Stimulated activated CD8-positive, alpha-beta memory T cell treated with anti-CD3 and anti-CD28 coated beads, Interleukin-4, amount 100 ng/mL, for 48 hours (primary cell): ENCODE measurements at regions not wholly inside any gene's neighbourhood (a gene's known extent, or its start where the extent isn't known, plus 50 kb on each side); places are given as distances from the start of the nearest gene placed in this dataset.

Source experiments
- DNase-seq: peaks from one replicate; pipeline ENCODE4 v3.0.0-alpha.2; 2020

DNA sequence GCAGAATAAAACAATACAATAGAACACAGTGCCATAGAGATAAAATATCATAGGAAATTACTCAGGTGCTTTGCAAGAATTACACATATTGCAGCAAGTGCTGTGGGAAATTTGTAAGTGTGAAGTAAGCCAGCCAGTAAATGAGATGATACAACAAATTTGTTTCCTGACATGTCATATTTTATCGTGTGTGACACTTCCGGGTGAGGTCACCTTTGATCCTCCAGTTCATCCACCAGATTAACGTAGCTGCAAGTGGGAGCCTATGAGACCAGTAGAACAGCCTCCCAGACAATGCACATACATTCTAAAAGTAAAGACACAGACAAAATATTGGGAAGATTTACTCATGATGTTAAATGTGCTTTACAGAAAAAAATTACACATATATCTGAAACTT is 72.2 kb downstream of the PRDM9 start:
- no peak for DNase-seq

GRCh38 chr5:23583081-23583480 is 75.7 kb downstream of the PRDM9 start:
- DNase-seq, result no peak

DNA sequence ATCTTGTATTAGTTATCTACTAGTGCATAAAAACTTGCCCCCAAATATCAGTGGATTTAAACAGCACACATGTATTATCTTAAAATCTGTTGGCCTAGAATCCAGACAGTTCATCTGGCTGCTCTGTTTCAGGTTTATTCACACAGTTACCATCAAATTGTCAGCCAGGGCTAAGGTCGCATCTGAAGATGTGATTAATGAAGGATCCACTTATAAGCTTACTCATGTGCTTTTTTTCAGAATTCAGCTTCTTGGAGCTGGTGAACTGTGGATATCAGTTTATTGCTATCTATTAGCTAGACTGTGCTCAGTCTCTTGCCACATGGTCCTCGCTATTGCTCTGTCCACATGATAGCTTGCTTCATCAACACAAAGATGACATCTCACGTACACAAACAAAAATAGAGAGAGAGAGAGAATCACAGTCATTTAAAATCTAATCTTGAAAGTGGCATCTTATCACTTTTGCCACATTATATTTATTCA is 81.5 kb downstream of the PRDM9 start:
- DNase-seq, result no peak

DNA sequence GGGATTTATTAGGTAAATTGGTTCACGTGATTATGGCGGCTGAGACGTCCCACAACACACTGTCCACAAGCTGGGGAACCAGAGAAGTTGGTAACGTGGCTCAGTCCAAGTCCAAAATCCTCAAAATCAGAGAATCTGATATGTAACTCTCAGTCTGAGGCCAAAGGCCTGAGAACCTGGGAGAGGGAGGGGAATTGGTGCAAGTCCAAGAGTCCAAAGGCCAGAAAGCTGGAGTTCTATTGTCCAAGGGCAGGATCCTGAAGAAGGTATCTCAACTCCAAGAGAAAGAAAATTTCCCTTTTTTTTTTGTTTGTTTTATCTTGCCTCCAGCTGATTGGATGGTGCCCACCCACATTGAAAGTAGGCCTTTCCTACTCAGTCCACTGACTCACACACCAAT is 83.8 kb downstream of the PRDM9 start:
- no peak for DNase-seq

GRCh38 chr5:23606927-23607326 is 99.5 kb downstream of the PRDM9 start:
- DNase-seq, result no peak

- no peak for DNase-seq
These were observed 105.3 kb downstream of the PRDM9 start for GRCh38 chr5:23612701-23613100.

GRCh38 chr5:23613566-23613965 is 106.2 kb downstream of the PRDM9 start:
- no peak for DNase-seq

- DNase-seq, result no peak
These were observed 107.0 kb downstream of the PRDM9 start for GRCh38 chr5:23614422-23614821.

DNA sequence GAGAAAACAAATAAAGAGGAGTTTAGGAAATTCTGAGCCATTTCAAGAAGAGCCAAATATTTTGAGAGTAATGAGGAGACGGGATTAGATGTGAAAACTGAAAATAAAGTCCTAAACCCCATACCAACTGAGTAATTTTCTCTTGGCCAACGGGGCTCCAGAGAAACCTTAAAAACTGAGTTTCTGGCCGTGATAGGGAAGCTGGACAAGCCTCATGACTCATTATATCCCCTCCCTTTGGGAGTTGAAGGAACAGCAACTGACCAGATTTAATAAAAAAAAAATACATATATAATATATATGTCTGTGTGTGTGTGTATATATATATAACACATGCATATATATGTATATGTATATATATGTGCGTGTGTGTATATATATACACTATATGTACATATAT is 119.6 kb downstream of the PRDM9 start:
- DNase-seq, result no peak

DNA sequence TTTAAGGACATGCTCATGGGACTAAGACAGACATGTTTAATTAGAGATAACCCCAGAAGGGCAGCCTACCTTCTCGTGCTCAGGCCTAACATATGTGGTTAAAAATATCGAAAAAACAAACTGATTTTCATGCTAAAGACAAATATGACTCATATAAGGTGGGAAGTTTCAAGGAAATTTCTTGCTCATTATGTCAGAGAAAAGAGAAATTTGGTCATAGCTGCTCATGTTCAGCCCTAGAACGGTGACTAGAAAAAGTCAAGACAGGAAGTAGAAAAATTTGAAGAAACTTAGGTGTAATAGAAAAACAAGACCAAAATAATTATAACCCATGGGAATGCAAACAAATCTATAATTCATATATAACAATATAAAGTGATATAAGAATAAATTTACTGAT is 120.6 kb downstream of the PRDM9 start:
- no peak for DNase-seq

DNA sequence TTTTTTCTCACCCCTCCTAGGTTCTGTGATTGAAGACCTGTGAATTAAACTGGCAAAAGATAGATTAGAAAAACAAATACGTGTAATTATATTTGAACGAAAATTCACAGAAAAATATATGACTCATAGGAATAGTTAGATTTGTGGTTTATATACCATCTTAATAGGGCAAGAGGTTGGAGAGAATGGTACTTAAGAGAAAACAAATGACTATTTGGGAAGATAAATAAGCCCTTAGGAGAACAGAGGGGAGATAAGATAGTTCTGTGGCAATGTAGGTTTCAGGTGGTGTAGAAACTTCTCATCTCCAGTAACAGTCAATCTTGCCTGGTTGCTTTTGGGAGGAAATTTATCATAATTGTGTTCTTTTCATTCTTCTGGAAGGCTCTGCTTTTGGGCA is 122.0 kb downstream of the PRDM9 start:
- no peak for DNase-seq

GRCh38 chr5:23631302-23632045 is 124.1 kb downstream of the PRDM9 start:
- DNase-seq, result no peak

GRCh38 chr5:23635938-23636337 is 128.5 kb downstream of the PRDM9 start:
- no peak for DNase-seq

DNA sequence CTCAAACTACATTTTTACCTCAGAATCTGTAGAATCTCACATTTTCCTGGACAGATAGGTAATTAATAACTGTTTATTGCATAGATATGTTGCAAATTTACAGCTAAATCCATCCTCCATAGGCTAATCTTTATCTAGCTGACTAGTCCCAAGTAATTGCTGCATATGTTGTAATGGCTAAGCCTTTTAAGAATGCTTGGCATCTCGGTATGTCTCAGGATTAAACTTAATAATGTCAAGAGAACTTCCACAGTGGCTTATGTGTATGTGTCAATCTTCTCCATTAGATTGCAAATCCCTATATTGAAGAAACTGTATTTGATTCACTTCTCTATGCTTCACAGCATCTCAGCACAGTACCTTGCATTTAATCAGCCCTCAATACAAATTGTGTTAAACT is 131.9 kb downstream of the PRDM9 start:
- DNase-seq, result no peak

GRCh38 chr5:23648656-23649055 is 141.2 kb downstream of the PRDM9 start:
- DNase-seq, result no peak

GRCh38 chr5:23649594-23649993 is 142.2 kb downstream of the PRDM9 start:
- no peak for DNase-seq

- no peak for DNase-seq
These were observed 148.3 kb downstream of the PRDM9 start for GRCh38 chr5:23655674-23656073.

GRCh38 chr5:23675456-23675855 is 168.0 kb downstream of the PRDM9 start:
- DNase-seq, result no peak

- DNase-seq, result no peak
These were observed 170.6 kb downstream of the PRDM9 start for GRCh38 chr5:23677996-23678395.

DNA sequence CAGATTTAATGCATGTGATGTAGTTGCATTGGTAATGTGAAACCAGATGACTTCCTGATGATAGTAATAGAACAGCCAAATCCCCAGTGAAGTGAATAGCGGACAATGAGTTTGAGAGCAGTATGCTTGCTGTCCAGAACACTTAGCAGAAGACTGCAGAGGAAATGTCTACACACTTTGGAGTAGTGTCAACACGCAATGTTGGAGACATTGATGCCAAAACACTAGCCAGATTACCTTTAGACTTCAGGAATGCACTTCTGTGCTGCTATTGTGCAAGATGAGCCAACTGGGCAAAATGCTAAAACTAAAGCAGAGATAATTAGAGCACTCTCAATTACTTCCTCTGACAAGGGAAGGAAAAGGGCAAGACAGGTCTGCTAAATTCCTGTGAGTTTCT is 176.7 kb downstream of the PRDM9 start:
- DNase-seq, result no peak

- DNase-seq, result no peak
These were observed 196.8 kb downstream of the PRDM9 start for GRCh38 chr5:23703940-23704855.

DNA sequence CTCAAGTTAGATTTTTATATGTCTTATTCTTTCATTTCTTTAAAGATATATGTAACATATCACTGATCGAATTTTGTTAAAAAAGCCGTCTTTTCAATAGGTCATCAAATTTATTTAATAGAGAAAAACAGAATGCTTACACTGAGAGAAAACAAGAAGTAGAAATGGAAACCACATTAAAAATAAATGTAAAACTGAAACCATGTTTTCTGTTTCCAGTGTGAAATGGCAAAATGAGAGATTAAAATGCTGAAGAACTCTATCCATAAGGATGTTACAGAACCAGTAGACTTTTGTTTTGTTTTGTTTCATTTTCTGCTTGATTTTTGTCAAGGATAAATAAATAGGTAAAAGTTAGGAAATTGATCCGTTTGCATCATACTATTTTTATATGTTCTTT is 210.1 kb downstream of the PRDM9 start:
- no peak for DNase-seq

DNA sequence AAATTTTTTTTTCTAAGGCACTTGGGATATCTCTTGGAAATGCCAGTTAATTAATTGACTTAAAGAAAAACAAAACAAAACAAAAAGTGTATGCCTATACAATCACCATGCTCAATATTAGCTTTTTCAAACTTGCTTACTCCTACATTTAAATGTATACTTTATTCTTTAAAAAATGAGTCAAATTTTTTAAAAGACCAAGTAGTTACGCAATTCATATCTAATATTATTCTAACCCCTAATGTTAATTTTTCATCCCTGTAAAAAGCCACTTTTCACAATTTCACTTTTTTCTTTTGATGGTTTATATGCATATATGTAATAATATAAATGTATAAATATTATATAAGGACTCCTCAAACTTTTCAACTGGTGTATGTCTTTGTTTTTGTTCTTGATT is 211.2 kb downstream of the PRDM9 start:
- DNase-seq, result no peak

DNA sequence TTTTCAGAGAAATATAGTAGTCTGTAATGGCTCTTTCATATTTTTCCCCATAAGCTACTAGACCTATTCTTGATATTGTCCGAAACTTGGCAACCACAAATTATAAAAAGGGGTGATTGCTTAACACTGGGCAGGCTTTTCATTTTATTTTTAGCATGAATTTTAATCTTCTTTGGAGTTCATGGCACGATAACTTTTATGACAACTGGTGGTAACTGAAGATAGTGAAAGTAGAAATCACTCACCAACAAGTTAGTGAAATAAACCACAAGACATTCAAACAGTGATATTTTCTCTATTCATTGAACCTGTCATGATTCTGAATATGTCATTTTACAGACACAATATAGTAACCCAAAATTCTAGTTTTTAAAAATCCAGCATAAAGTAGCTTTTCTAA is 213.9 kb downstream of the PRDM9 start:
- no peak for DNase-seq
